HL-60 (cell line): ENCODE measurements at regions not wholly inside any gene's neighbourhood (a gene's known extent, or its start where the extent isn't known, plus 50 kb on each side); places are given as distances from the start of the nearest gene placed in this dataset.
A peak's percentile ranks its signal among the peaks of the same experiment; 100 is the strongest.

Source experiments
- CTCF ChIP-seq: IDR thresholded peaks from one replicate; pipeline ENCODE4 v1.5.1; 2011; ENCODE audit warnings: low read length, control low read depth, inconsistent platforms; ENCODE audit not compliant: insufficient read depth
- GABPA ChIP-seq: IDR thresholded peaks from 2 replicates; pipeline ENCODE4 v1.6.1; 2012; ENCODE audit warnings: low read depth
- POLR2AphosphoS5 ChIP-seq: IDR thresholded peaks from 2 replicates; pipeline ENCODE4 v1.6.1; 2012; ENCODE audit warnings: low read depth
- SPI1 ChIP-seq: IDR thresholded peaks from 2 replicates; pipeline ENCODE4 v1.6.1; 2012; ENCODE audit warnings: low read depth, mild to moderate bottlenecking, borderline replicate concordance
- TF ChIP-seq, protein P1 (sequence below): IDR thresholded peaks from 2 replicates; pipeline ENCODE4 v1.6.1; 2012; ENCODE audit warnings: low read depth; ENCODE audit not compliant: insufficient replicate concordance

DNA sequence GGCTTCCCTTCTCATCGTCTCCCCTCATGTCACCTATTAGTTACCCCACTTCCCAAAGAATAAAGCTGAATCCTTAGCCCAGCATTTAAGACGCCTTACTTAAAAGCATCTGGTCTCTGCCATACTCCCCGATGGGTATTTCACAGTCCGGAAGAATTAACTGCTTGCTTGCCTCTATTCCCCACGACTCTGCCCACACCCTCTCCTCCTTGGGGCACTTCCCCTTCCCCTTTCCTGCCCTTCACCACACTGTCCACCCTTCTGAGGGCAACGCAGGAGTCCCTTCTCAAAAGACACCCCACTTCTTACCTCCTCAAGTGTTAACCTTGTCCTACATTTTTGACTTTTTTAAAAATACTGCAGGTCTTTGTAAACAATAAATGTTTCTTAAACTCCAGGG is 60.1 kb upstream of the RMP24 start:
- TF ChIP-seq CTCF (no peak), POLR2AphosphoS5 (no peak), GABPA (no peak), SPI1 (peak; percentile 60; the same call in 1 of the 2 replicates)
- TF ChIP-seq, protein P1, sequence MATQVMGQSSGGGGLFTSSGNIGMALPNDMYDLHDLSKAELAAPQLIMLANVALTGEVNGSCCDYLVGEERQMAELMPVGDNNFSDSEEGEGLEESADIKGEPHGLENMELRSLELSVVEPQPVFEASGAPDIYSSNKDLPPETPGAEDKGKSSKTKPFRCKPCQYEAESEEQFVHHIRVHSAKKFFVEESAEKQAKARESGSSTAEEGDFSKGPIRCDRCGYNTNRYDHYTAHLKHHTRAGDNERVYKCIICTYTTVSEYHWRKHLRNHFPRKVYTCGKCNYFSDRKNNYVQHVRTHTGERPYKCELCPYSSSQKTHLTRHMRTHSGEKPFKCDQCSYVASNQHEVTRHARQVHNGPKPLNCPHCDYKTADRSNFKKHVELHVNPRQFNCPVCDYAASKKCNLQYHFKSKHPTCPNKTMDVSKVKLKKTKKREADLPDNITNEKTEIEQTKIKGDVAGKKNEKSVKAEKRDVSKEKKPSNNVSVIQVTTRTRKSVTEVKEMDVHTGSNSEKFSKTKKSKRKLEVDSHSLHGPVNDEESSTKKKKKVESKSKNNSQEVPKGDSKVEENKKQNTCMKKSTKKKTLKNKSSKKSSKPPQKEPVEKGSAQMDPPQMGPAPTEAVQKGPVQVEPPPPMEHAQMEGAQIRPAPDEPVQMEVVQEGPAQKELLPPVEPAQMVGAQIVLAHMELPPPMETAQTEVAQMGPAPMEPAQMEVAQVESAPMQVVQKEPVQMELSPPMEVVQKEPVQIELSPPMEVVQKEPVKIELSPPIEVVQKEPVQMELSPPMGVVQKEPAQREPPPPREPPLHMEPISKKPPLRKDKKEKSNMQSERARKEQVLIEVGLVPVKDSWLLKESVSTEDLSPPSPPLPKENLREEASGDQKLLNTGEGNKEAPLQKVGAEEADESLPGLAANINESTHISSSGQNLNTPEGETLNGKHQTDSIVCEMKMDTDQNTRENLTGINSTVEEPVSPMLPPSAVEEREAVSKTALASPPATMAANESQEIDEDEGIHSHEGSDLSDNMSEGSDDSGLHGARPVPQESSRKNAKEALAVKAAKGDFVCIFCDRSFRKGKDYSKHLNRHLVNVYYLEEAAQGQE = no peak
